ENCODE measurements at regions not wholly inside any gene's neighbourhood (a gene's known extent, or its start where the extent isn't known, plus 50 kb on each side); places are given as distances from the start of the nearest gene placed in this dataset.

GRCh38 chr18:37684590-37684989 lies 119.0 kb upstream of the CELF4 start:
- no peak for DNase-seq
- Histone ChIP-seq H3K4me3 (no peak overlapping the region), H3K27me3 (no peaks in the 10 kb centered on the region), H3K36me3 (no peaks in the 10 kb centered on the region), H3K4me1 (no peaks in the 10 kb centered on the region), H3K27ac (no peak overlapping the region), H3K9me3 (no peaks in the 10 kb centered on the region)
- TF ChIP-seq POLR2A (IDR thresholded peaks at IDR 0.05), result no peak
- TF ChIP-seq CTCF (IDR thresholded peaks at IDR 0.05), result no peak

- H3K36me3 ChIP-seq, result no peaks in the 10 kb centered on the region
- TF ChIP-seq POLR2A (IDR thresholded peaks at IDR 0.05) (no peak), CTCF (IDR thresholded peaks at IDR 0.05) (no peak)
- DNase-seq, result no peak
- H3K27ac ChIP-seq, result no peak overlapping the region
- H3K9me3 ChIP-seq, result no peaks in the 10 kb centered on the region
- H3K4me1 ChIP-seq, result no peaks in the 10 kb centered on the region
- H3K27me3 ChIP-seq, result no peaks in the 10 kb centered on the region
- no peak overlapping the region for H3K4me3 ChIP-seq
Measured at GRCh38 chr18:37684183-37684582, 118.6 kb upstream of the CELF4 start.

- H3K27ac ChIP-seq, result no peak overlapping the region
- no peaks in the 10 kb centered on the region for H3K4me1 ChIP-seq
- no peak for DNase-seq
- no peak overlapping the region for H3K4me3 ChIP-seq
- no peaks in the 10 kb centered on the region for H3K9me3 ChIP-seq
- no peaks in the 10 kb centered on the region for H3K27me3 ChIP-seq
- no peaks in the 10 kb centered on the region for H3K36me3 ChIP-seq
- TF ChIP-seq POLR2A (IDR thresholded peaks at IDR 0.05), result no peak
- no peak for TF ChIP-seq CTCF (IDR thresholded peaks at IDR 0.05)
Measured at GRCh38 chr18:37680911-37681310, 115.3 kb upstream of the CELF4 start.

- no peaks in the 10 kb centered on the region for H3K9me3 ChIP-seq
- no peaks in the 10 kb centered on the region for H3K36me3 ChIP-seq
- DNase-seq, result no peak
- no peaks in the 10 kb centered on the region for H3K4me1 ChIP-seq
- no peak for TF ChIP-seq POLR2A (IDR thresholded peaks at IDR 0.05)
- no peak for TF ChIP-seq CTCF (IDR thresholded peaks at IDR 0.05)
- H3K4me3 ChIP-seq, result no peak overlapping the region
- no peaks in the 10 kb centered on the region for H3K27me3 ChIP-seq
- H3K27ac ChIP-seq, result no peak overlapping the region
Measured at GRCh38 chr18:37676276-37676675, 110.7 kb upstream of the CELF4 start.

- TF ChIP-seq POLR2A (IDR thresholded peaks at IDR 0.05) (no peak), CTCF (IDR thresholded peaks at IDR 0.05) (no peak)
- Histone ChIP-seq H3K27ac (no peak overlapping the region), H3K9me3 (no peaks in the 10 kb centered on the region), H3K36me3 (no peaks in the 10 kb centered on the region), H3K27me3 (no peaks in the 10 kb centered on the region), H3K4me3 (no peak overlapping the region), H3K4me1 (no peaks in the 10 kb centered on the region)
- no peak for DNase-seq
Measured at GRCh38 chr18:37675699-37676098, 110.1 kb upstream of the CELF4 start.

- no peaks in the 10 kb centered on the region for H3K36me3 ChIP-seq
- no peak for TF ChIP-seq POLR2A (IDR thresholded peaks at IDR 0.05)
- TF ChIP-seq CTCF (IDR thresholded peaks at IDR 0.05), result no peak
- DNase-seq, result no peak
- no peaks in the 10 kb centered on the region for H3K27me3 ChIP-seq
- H3K4me1 ChIP-seq, result no peaks in the 10 kb centered on the region
- H3K9me3 ChIP-seq, result no peaks in the 10 kb centered on the region
- H3K4me3 ChIP-seq, result no peak overlapping the region
- H3K27ac ChIP-seq, result no peak overlapping the region
Measured at GRCh38 chr18:37674570-37674969, 109.0 kb upstream of the CELF4 start.

Data from Peyer's patch (tissue), 4 donors.